ENCODE measurements at regions not wholly inside any gene's neighbourhood (a gene's known extent, or its start where the extent isn't known, plus 50 kb on each side); places are given as distances from the start of the nearest gene placed in this dataset.

GRCh38 chr19:31572102-31572975, 223.1 kb upstream of the TSHZ3 start:
- FAIRE-seq (no peak), DNase-seq (ENCODE audit: low read depth, low spot score) (no peak)
- H2AFZ ChIP-seq (ENCODE audit: control insufficient read depth, low read length), result no peak overlapping the region
- dilution Hi-C loops (cut with MboI; ENCODE audit: extremely low pct_ligation_motif_present, low sequenced_read_pairs), result no loop called here
- no peaks in the 10 kb centered on the region for H3K9me1 ChIP-seq (ENCODE audit: control insufficient read depth, extremely low read depth, insufficient read depth, low read length)
- no peak overlapping the region for H3K4me2 ChIP-seq (ENCODE audit: control insufficient read depth, extremely low read depth, insufficient read depth, low read depth, low read length)
- no peaks in the 10 kb centered on the region for H3K4me1 ChIP-seq (ENCODE audit: control insufficient read depth, extremely low read depth, insufficient read depth, low read length)
- no peaks in the 10 kb centered on the region for H3K9me3 ChIP-seq (ENCODE audit: control insufficient read depth, low read depth, low read length)
- H3K27ac ChIP-seq (ENCODE audit: control insufficient read depth, insufficient read depth, low read length), result no peak overlapping the region
- H3K79me2 ChIP-seq (ENCODE audit: control insufficient read depth, insufficient read depth, low read length), result no peaks in the 10 kb centered on the region
- TF ChIP-seq, protein P1, sequence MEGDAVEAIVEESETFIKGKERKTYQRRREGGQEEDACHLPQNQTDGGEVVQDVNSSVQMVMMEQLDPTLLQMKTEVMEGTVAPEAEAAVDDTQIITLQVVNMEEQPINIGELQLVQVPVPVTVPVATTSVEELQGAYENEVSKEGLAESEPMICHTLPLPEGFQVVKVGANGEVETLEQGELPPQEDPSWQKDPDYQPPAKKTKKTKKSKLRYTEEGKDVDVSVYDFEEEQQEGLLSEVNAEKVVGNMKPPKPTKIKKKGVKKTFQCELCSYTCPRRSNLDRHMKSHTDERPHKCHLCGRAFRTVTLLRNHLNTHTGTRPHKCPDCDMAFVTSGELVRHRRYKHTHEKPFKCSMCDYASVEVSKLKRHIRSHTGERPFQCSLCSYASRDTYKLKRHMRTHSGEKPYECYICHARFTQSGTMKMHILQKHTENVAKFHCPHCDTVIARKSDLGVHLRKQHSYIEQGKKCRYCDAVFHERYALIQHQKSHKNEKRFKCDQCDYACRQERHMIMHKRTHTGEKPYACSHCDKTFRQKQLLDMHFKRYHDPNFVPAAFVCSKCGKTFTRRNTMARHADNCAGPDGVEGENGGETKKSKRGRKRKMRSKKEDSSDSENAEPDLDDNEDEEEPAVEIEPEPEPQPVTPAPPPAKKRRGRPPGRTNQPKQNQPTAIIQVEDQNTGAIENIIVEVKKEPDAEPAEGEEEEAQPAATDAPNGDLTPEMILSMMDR (optimal IDR thresholded peaks at IDR 0.05 in 1 of 3, IDR thresholded peaks at IDR 0.05 in 1 of 3, conservative IDR thresholded peaks at IDR 0.05 in 1 of 3; ENCODE audit: extremely low read depth in 1 of 3, insufficient read depth in 2 of 3, low read length in 3 of 3), result no peak
- TF ChIP-seq EZH2 (IDR thresholded peaks at IDR 0.05; ENCODE audit: low read length), result no peak
- H3K36me3 ChIP-seq (ENCODE audit: control insufficient read depth in 2 of 2, extremely low read depth in 1 of 2, insufficient read depth in 2 of 2, low read length in 2 of 2), result no peaks in the 10 kb centered on the region
- H3K4me3 ChIP-seq (ENCODE audit: control insufficient read depth in 2 of 3, extremely low read depth in 1 of 3, insufficient read depth in 2 of 3, low read depth in 1 of 3, low read length in 3 of 3), result no peak overlapping the region
- no peak overlapping the region for H3K9ac ChIP-seq (ENCODE audit: control insufficient read depth, extremely low read depth, insufficient read depth, low read length)
- H3K27me3 ChIP-seq (ENCODE audit: control insufficient read depth, extremely low read depth, insufficient read depth, low read length), result no peaks in the 10 kb centered on the region
- H4K20me1 ChIP-seq (ENCODE audit: control insufficient read depth, extremely low read depth, insufficient read depth, low read length), result no peaks in the 10 kb centered on the region

DNA sequence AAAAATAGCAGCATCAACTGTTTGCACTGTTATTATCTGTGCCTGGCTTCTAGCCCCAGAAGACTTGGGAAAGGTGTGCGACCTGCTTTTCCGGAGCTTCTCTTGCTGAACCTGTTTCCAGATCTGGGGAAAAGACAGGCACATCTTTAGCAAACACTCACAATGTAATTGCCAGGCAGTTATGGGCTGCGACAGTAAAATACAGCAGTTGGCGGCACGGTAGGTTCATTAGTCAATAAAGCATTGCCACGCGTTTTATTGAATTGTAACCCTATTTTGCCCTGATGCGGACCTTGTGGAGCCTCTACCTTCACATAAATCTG, 223.7 kb upstream of the TSHZ3 start:
- Histone ChIP-seq H3K27me3 (ENCODE audit: control insufficient read depth, extremely low read depth, insufficient read depth, low read length) (no peaks in the 10 kb centered on the region), H3K4me2 (ENCODE audit: control insufficient read depth, extremely low read depth, insufficient read depth, low read depth, low read length) (no peak overlapping the region), H3K9me1 (ENCODE audit: control insufficient read depth, extremely low read depth, insufficient read depth, low read length) (no peaks in the 10 kb centered on the region), H2AFZ (ENCODE audit: control insufficient read depth, low read length) (no peak overlapping the region), H3K9ac (ENCODE audit: control insufficient read depth, extremely low read depth, insufficient read depth, low read length) (no peak overlapping the region), H3K79me2 (ENCODE audit: control insufficient read depth, insufficient read depth, low read length) (no peaks in the 10 kb centered on the region), H3K27ac (ENCODE audit: control insufficient read depth, insufficient read depth, low read length) (no peak overlapping the region), H3K4me1 (ENCODE audit: control insufficient read depth, extremely low read depth, insufficient read depth, low read length) (no peaks in the 10 kb centered on the region), H3K9me3 (ENCODE audit: control insufficient read depth, low read depth, low read length) (no peaks in the 10 kb centered on the region), H3K36me3 (ENCODE audit: control insufficient read depth in 2 of 2, extremely low read depth in 1 of 2, insufficient read depth in 2 of 2, low read length in 2 of 2) (no peaks in the 10 kb centered on the region), H4K20me1 (ENCODE audit: control insufficient read depth, extremely low read depth, insufficient read depth, low read length) (no peaks in the 10 kb centered on the region), H3K4me3 (ENCODE audit: control insufficient read depth in 2 of 3, extremely low read depth in 1 of 3, insufficient read depth in 2 of 3, low read depth in 1 of 3, low read length in 3 of 3) (no peak overlapping the region)
- no peak for TF ChIP-seq EZH2 (IDR thresholded peaks at IDR 0.05; ENCODE audit: low read length)
- TF ChIP-seq, protein P1 (optimal IDR thresholded peaks at IDR 0.05 in 1 of 3, IDR thresholded peaks at IDR 0.05 in 1 of 3, conservative IDR thresholded peaks at IDR 0.05 in 1 of 3; ENCODE audit: extremely low read depth in 1 of 3, insufficient read depth in 2 of 3, low read length in 3 of 3), result no peak
- FAIRE-seq (no peak), DNase-seq (ENCODE audit: low read depth, low spot score) (no peak)
- dilution Hi-C loops (cut with MboI; ENCODE audit: extremely low pct_ligation_motif_present, low sequenced_read_pairs), result no loop called here

Measured in keratinocyte (primary cell).